ENCODE measurements at regions not wholly inside any gene's neighbourhood (a gene's known extent, or its start where the extent isn't known, plus 50 kb on each side); places are given as distances from the start of the nearest gene placed in this dataset.

- Histone ChIP-seq H3K36me3 (replicated peaks in 1 of 2; ENCODE audit: control extremely low read depth in 1 of 2, control insufficient read depth in 1 of 2, extremely low read depth in 1 of 2, insufficient read depth in 2 of 2, low read length in 1 of 2) (no peaks in the 10 kb centered on the region), H3K9me3 (ENCODE audit: control extremely low read depth in 1 of 3, control insufficient read depth in 2 of 3, insufficient read depth in 1 of 3, low read length in 2 of 3) (peaks cover 0 to 2% (median 0%) of the 10 kb centered on the region in 3 donors), H3K4me1 (ENCODE audit: control insufficient read depth in 2 of 2, insufficient read depth in 2 of 2, low read length in 2 of 2) (no peaks in the 10 kb centered on the region), H2AFZ (ENCODE audit: insufficient read depth, low read depth, low read length, poor library complexity, severe bottlenecking) (no peak overlapping the region), H3K4me3 (ENCODE audit: control extremely low read depth in 1 of 5, extremely low read depth in 1 of 5, insufficient read depth in 1 of 5, low read depth in 2 of 5, low read length in 4 of 5) (no peak overlapping the region), H3K27me3 (replicated peaks in 1 of 4; ENCODE audit: control extremely low read depth in 1 of 4, control insufficient read depth in 3 of 4, insufficient read depth in 4 of 4, low read length in 3 of 4) (no peaks in the 10 kb centered on the region), H3K27ac (ENCODE audit: low read length in 2 of 2) (no peak overlapping the region), H3K4me2 (replicated peaks; ENCODE audit: low read depth, low read length, poor library complexity, severe bottlenecking) (no peak overlapping the region), H3K79me2 (ENCODE audit: control insufficient read depth, insufficient read depth, low read length) (no peaks in the 10 kb centered on the region), H4K20me1 (ENCODE audit: control insufficient read depth, insufficient read depth, low read length, poor library complexity, severe bottlenecking) (no peaks in the 10 kb centered on the region), H3K9ac (ENCODE audit: low read length) (no peak overlapping the region)
- intact Hi-C loops (cut with micrococcal nuclease): no loop called here
- H3K9me3 Mint-ChIP-seq (ENCODE audit: insufficient read depth): peaks cover 3% of the 10 kb centered on the region
- no peak for DNase-seq
- no peak overlapping the region for H3K27ac Mint-ChIP-seq
- no peak for TF ChIP-seq EZH2 (IDR thresholded peaks at IDR 0.05; ENCODE audit: borderline replicate concordance, insufficient read depth, low read depth, low read length, poor library complexity, severe bottlenecking)
- TF ChIP-seq CTCF (IDR thresholded peaks at IDR 0.05): no peak
- ATAC-seq (ENCODE audit: low read depth): no peak
- H3K4me3 Mint-ChIP-seq: no peak overlapping the region
- ChIA-PET POLR2A (no interaction called here), CTCF (no interaction called here)
- no peaks in the 10 kb centered on the region for H3K4me1 Mint-ChIP-seq
- H3K27me3 Mint-ChIP-seq: no peaks in the 10 kb centered on the region
- WGBS (ENCODE audit: insufficient coverage): no CpG with 5 or more reads among the region's 1 CpG
These were observed 634.8 kb upstream of the BCHE start for GRCh38 chr3:166472015-166472414.

- no peaks in the 10 kb centered on the region for H3K4me1 Mint-ChIP-seq
- H3K36me3 ChIP-seq (replicated peaks in 1 of 2; ENCODE audit: control extremely low read depth in 1 of 2, control insufficient read depth in 1 of 2, extremely low read depth in 1 of 2, insufficient read depth in 2 of 2, low read length in 1 of 2): no peaks in the 10 kb centered on the region
- no peaks in the 10 kb centered on the region for H3K79me2 ChIP-seq (ENCODE audit: control insufficient read depth, insufficient read depth, low read length)
- no CpG with 5 or more reads among the region's 4 CpGs for WGBS (ENCODE audit: insufficient coverage)
- H3K4me3 ChIP-seq (ENCODE audit: control extremely low read depth in 1 of 5, extremely low read depth in 1 of 5, insufficient read depth in 1 of 5, low read depth in 2 of 5, low read length in 4 of 5): no peak overlapping the region
- H3K27ac Mint-ChIP-seq: no peak overlapping the region
- H3K27me3 ChIP-seq (replicated peaks in 1 of 4; ENCODE audit: control extremely low read depth in 1 of 4, control insufficient read depth in 3 of 4, insufficient read depth in 4 of 4, low read length in 3 of 4): no peaks in the 10 kb centered on the region
- no peak overlapping the region for H3K27ac ChIP-seq (ENCODE audit: low read length in 2 of 2)
- no peak overlapping the region for H3K9ac ChIP-seq (ENCODE audit: low read length)
- H2AFZ ChIP-seq (ENCODE audit: insufficient read depth, low read depth, low read length, poor library complexity, severe bottlenecking): no peak overlapping the region
- peaks cover 0 to 2% (median 1%) of the 10 kb centered on the region in 3 donors for H3K9me3 ChIP-seq (ENCODE audit: control extremely low read depth in 1 of 3, control insufficient read depth in 2 of 3, insufficient read depth in 1 of 3, low read length in 2 of 3)
- no peaks in the 10 kb centered on the region for H3K27me3 Mint-ChIP-seq
- TF ChIP-seq CTCF (IDR thresholded peaks at IDR 0.05): no peak
- no peak for TF ChIP-seq EZH2 (IDR thresholded peaks at IDR 0.05; ENCODE audit: borderline replicate concordance, insufficient read depth, low read depth, low read length, poor library complexity, severe bottlenecking)
- intact Hi-C loops (cut with micrococcal nuclease): no loop called here
- DNase-seq (no peak), ATAC-seq (ENCODE audit: low read depth) (no peak)
- H3K9me3 Mint-ChIP-seq (ENCODE audit: insufficient read depth): peaks cover 3% of the 10 kb centered on the region
- H3K4me3 Mint-ChIP-seq: no peak overlapping the region
- H3K4me1 ChIP-seq (ENCODE audit: control insufficient read depth in 2 of 2, insufficient read depth in 2 of 2, low read length in 2 of 2): no peaks in the 10 kb centered on the region
- ChIA-PET POLR2A (no interaction called here), CTCF (no interaction called here)
- H3K4me2 ChIP-seq (replicated peaks; ENCODE audit: low read depth, low read length, poor library complexity, severe bottlenecking): no peak overlapping the region
- H4K20me1 ChIP-seq (ENCODE audit: control insufficient read depth, insufficient read depth, low read length, poor library complexity, severe bottlenecking): no peaks in the 10 kb centered on the region
These were observed 634.0 kb upstream of the BCHE start for GRCh38 chr3:166471074-166471767.
